ENCODE measurements at regions not wholly inside any gene's neighbourhood (a gene's known extent, or its start where the extent isn't known, plus 50 kb on each side); places are given as distances from the start of the nearest gene placed in this dataset.

DNA sequence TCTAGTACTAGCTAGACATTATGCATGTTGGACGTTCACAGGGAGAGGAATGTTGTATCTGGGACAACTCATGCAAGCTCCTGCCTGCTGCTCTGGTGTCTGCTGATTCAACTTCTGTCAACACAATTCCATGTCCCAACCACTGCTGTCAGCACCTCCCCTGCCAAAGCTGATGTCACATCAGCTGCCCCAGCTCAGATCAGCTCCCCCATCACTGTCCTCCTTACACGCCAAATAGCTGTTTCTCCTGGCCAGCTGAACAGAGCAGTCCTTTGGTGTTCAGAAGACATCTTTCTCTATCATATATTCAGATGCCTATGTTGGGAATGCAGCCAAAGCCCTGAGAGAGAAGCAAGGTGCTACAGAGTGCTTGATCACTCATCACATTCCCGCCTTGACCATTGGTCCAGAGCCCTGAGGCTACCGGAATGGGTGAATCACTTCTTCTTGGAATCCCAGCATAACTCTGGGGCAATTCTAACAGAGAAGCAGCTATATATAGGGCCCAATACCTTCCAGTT is 223.3 kb downstream of the SEC61B start:
- H3K27me3 ChIP-seq (ENCODE audit: control insufficient read depth in 2 of 2, insufficient read depth in 2 of 2, low read length in 2 of 2), result peaks cover 0 to 4% of the 10 kb centered on the region in 2 experiments; a peak in 1 of 5 replicates
- H3K4me3 ChIP-seq, result no peak overlapping the region
- no peaks in the 10 kb centered on the region for H3K4me1 ChIP-seq (replicated peaks in 1 of 2; ENCODE audit: control insufficient read depth in 2 of 2, insufficient read depth in 2 of 2, low read length in 2 of 2)
- no peak for DNase-seq (ENCODE audit: extremely low read depth in 1 of 4, low spot score in 3 of 4)
- ATAC-seq, result no peak
- BruUV-seq (replicated peaks), result no TSS peak
- no peak for FAIRE-seq
- WGBS (ENCODE audit: insufficient coverage, low coverage, missing lambda C conversion rate), result 8% methylated on average over 4 of the region's 4 CpGs
- H3K27ac ChIP-seq (ENCODE audit: extremely low read depth, low read depth, low read length), result no peak overlapping the region
- H3K4me2 ChIP-seq (ENCODE audit: insufficient read depth, low read length), result no peak overlapping the region
- peak; percentile 37 for TF ChIP-seq MEIS2 (IDR thresholded peaks at IDR 0.05; ENCODE audit: partially characterized antibody)
- TF ChIP-seq, protein P1, sequence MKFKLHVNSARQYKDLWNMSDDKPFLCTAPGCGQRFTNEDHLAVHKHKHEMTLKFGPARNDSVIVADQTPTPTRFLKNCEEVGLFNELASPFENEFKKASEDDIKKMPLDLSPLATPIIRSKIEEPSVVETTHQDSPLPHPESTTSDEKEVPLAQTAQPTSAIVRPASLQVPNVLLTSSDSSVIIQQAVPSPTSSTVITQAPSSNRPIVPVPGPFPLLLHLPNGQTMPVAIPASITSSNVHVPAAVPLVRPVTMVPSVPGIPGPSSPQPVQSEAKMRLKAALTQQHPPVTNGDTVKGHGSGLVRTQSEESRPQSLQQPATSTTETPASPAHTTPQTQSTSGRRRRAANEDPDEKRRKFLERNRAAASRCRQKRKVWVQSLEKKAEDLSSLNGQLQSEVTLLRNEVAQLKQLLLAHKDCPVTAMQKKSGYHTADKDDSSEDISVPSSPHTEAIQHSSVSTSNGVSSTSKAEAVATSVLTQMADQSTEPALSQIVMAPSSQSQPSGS (CRISPR knock-in tag; IDR thresholded peaks at IDR 0.05), result no peak
- no peak for TF ChIP-seq BRCA1 (IDR thresholded peaks at IDR 0.05)
- TF ChIP-seq BRCA1 (CRISPR knock-in tag; IDR thresholded peaks at IDR 0.05), result no peak
- in situ Hi-C loops (cut with MboI) (no loop called here), intact Hi-C loops (cut with micrococcal nuclease) (no loop called here)
- H2AFZ ChIP-seq (ENCODE audit: low read depth, low read length), result no peak overlapping the region
- no peak overlapping the region for H3K9ac ChIP-seq (ENCODE audit: insufficient read depth in 1 of 2, low read depth in 2 of 2, low read length in 2 of 2)
- POLR2A ChIA-PET, result interaction anchor here (0.6 to 0.7 kb wide), 2 partner anchors 13 to 232 kb away, joined by 3 read pairs; no protein-coding TSS in a partner anchor
- H3K36me3 ChIP-seq (ENCODE audit: control insufficient read depth, insufficient read depth, low read length), result no peaks in the 10 kb centered on the region
- H3K9me3 ChIP-seq (replicated peaks; ENCODE audit: control insufficient read depth, insufficient read depth, low read depth, low read length), result no peaks in the 10 kb centered on the region
- no peaks in the 10 kb centered on the region for H4K20me1 ChIP-seq (replicated peaks; ENCODE audit: control insufficient read depth, insufficient read depth, low read length)
- no peaks in the 10 kb centered on the region for H3K9me1 ChIP-seq (ENCODE audit: control insufficient read depth, insufficient read depth, low read length)
- H3K79me2 ChIP-seq (ENCODE audit: control insufficient read depth, insufficient read depth, low read length), result no peaks in the 10 kb centered on the region
- CTCF ChIA-PET (ENCODE audit: low intra/inter-chr PET ratio), result no interaction called here

DNA sequence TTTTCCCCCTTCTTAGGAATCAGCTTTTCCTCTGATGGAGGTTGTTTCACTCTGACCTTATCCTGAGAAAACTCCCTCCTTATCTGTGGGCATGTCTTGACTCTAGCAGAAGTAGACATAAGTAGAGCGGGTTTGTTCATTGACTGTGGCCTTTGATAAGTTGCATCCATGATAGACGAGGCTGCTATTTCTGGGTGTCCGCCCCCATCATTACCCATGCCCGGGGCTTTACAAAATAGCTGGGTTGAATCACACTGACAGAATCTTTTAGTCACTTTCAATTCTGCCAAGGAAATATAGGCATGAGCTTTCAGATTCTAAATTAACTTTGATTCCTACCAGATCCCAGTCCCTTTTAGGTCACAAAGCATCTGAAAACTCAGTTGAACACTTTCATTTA is 223.8 kb downstream of the SEC61B start:
- Histone ChIP-seq H3K9me3 (replicated peaks; ENCODE audit: control insufficient read depth, insufficient read depth, low read depth, low read length) (no peaks in the 10 kb centered on the region), H3K9ac (ENCODE audit: insufficient read depth in 1 of 2, low read depth in 2 of 2, low read length in 2 of 2) (no peak overlapping the region), H3K4me3 (no peak overlapping the region), H3K9me1 (ENCODE audit: control insufficient read depth, insufficient read depth, low read length) (no peaks in the 10 kb centered on the region), H4K20me1 (replicated peaks; ENCODE audit: control insufficient read depth, insufficient read depth, low read length) (no peaks in the 10 kb centered on the region), H3K27ac (ENCODE audit: extremely low read depth, low read depth, low read length) (no peak overlapping the region), H3K4me1 (replicated peaks in 1 of 2; ENCODE audit: control insufficient read depth in 2 of 2, insufficient read depth in 2 of 2, low read length in 2 of 2) (no peaks in the 10 kb centered on the region), H3K27me3 (ENCODE audit: control insufficient read depth in 2 of 2, insufficient read depth in 2 of 2, low read length in 2 of 2) (peaks cover 0 to 4% of the 10 kb centered on the region in 2 experiments; a peak in 1 of 5 replicates), H3K4me2 (ENCODE audit: insufficient read depth, low read length) (no peak overlapping the region), H3K36me3 (ENCODE audit: control insufficient read depth, insufficient read depth, low read length) (no peaks in the 10 kb centered on the region), H3K79me2 (ENCODE audit: control insufficient read depth, insufficient read depth, low read length) (no peaks in the 10 kb centered on the region), H2AFZ (ENCODE audit: low read depth, low read length) (no peak overlapping the region)
- intact Hi-C loops (cut with micrococcal nuclease), result no loop called here
- in situ Hi-C loops (cut with MboI), result no loop called here
- POLR2A ChIA-PET, result no interaction called here
- CTCF ChIA-PET (ENCODE audit: low intra/inter-chr PET ratio), result no interaction called here
- 2% methylated on average over 4 of the region's 4 CpGs for WGBS (ENCODE audit: insufficient coverage, low coverage, missing lambda C conversion rate)
- BruUV-seq (replicated peaks), result no TSS peak
- DNase-seq (ENCODE audit: extremely low read depth in 1 of 4, low spot score in 3 of 4) (no peak), FAIRE-seq (no peak), ATAC-seq (no peak)
- TF ChIP-seq, protein P2, sequence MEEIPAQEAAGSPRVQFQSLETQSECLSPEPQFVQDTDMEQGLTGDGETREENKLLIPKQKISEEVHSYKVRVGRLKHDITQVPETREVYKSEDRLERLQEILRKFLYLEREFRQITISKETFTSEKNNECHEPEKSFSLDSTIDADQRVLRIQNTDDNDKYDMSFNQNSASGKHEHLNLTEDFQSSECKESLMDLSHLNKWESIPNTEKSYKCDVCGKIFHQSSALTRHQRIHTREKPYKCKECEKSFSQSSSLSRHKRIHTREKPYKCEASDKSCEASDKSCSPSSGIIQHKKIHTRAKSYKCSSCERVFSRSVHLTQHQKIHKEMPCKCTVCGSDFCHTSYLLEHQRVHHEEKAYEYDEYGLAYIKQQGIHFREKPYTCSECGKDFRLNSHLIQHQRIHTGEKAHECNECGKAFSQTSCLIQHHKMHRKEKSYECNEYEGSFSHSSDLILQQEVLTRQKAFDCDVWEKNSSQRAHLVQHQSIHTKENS (CRISPR knock-in tag; IDR thresholded peaks at IDR 0.05), result no peak
- TF ChIP-seq TFAM (CRISPR knock-in tag; conservative IDR thresholded peaks at IDR 0.05) (no peak), JUNB (CRISPR knock-in tag; conservative IDR thresholded peaks at IDR 0.05) (no peak), MECOM (CRISPR knock-in tag; IDR thresholded peaks at IDR 0.05) (no peak), PRPF4 (IDR thresholded peaks at IDR 0.05; ENCODE audit: insufficient read depth, low read depth, low read length, poor library complexity, severe bottlenecking) (no peak), CREBBP (IDR thresholded peaks at IDR 0.05; ENCODE audit: low read depth, low read length) (no peak), HMG20A (CRISPR knock-in tag; conservative IDR thresholded peaks at IDR 0.05) (no peak), CHD2 (IDR thresholded peaks at IDR 0.05; ENCODE audit: low read depth, low read length) (no peak), MTA3 (IDR thresholded peaks at IDR 0.05; ENCODE audit: borderline replicate concordance) (no peak)
- TF ChIP-seq, protein P3, sequence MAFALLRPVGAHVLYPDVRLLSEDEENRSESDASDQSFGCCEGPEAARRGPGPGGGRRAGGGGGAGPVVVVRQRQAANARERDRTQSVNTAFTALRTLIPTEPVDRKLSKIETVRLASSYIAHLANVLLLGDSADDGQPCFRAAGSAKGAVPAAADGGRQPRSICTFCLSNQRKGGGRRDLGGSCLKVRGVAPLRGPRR (CRISPR knock-in tag; IDR thresholded peaks at IDR 0.05), result no peak
- TF ChIP-seq, protein P4, sequence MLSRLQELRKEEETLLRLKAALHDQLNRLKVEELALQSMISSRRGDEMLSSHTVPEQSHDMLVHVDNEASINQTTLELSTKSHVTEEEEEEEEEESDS (CRISPR knock-in tag; IDR thresholded peaks at IDR 0.05), result no peak
